SK-N-MC (cell line): ENCODE measurements at regions not wholly inside any gene's neighbourhood (a gene's known extent, or its start where the extent isn't known, plus 50 kb on each side); places are given as distances from the start of the nearest gene placed in this dataset.

ENCODE experiments used
- EZH2 ChIP-seq: fragments of 200-600 bp; sonication (generic); IDR thresholded peaks from one replicate; pipeline ENCODE4 v1.6.1; 2017; ENCODE audit warnings: antibody characterized with exemption
- POLR2AphosphoS5 ChIP-seq: IDR thresholded peaks from 2 replicates; pipeline ENCODE4 v1.6.1; 2012; ENCODE audit warnings: mild to moderate bottlenecking, low read depth, low read length, borderline replicate concordance

- TF ChIP-seq EZH2 = no peak
- no peak for TF ChIP-seq POLR2AphosphoS5
Observed at GRCh38 chr2:54372361-54372760, 83.8 kb upstream of the SPTBN1 start.
